HCT116 (cell line): ENCODE measurements at regions not wholly inside any gene's neighbourhood (a gene's known extent, or its start where the extent isn't known, plus 50 kb on each side); places are given as distances from the start of the nearest gene placed in this dataset.

Experiments used
- CBX3 ChIP-seq: IDR thresholded peaks from 2 replicates; pipeline ENCODE4 v1.6.1; 2012; ENCODE audit warnings: low read depth
- EZH2 ChIP-seq: fragments of 200-600 bp; sonication (generic); IDR thresholded peaks from 2 replicates; pipeline ENCODE4 v1.6.1; 2017; ENCODE audit warnings: antibody characterized with exemption, mixed run types
- POLR2AphosphoS5 ChIP-seq: IDR thresholded peaks from 2 replicates; pipeline ENCODE4 v1.6.1; 2011; ENCODE audit warnings: mild to moderate bottlenecking, low read depth, low read length, moderate library complexity
- SIN3A ChIP-seq: IDR thresholded peaks from 2 replicates; pipeline ENCODE4 v1.6.1; 2012; ENCODE audit warnings: low read depth
- TF ChIP-seq, protein P1 (sequence below), 3 experiments: fragments of 200-600 bp in 1 of 3; sonication (generic) in 1 of 3; IDR thresholded peaks in 2 of 3; conservative IDR thresholded peaks in 1 of 3; 2 replicates each; pipeline ENCODE4 v1.5.1; 2012 to 2017; ENCODE audit warnings: low read depth in 2 of 3, low read length in 2 of 3, antibody characterized with exemption in 1 of 3, borderline replicate concordance in 1 of 3, control low read depth in 1 of 3, mild to moderate bottlenecking in 1 of 3, mixed read lengths in 1 of 3, mixed run types in 1 of 3, moderate library complexity in 1 of 3; ENCODE audit not compliant: insufficient read depth in 1 of 3

DNA sequence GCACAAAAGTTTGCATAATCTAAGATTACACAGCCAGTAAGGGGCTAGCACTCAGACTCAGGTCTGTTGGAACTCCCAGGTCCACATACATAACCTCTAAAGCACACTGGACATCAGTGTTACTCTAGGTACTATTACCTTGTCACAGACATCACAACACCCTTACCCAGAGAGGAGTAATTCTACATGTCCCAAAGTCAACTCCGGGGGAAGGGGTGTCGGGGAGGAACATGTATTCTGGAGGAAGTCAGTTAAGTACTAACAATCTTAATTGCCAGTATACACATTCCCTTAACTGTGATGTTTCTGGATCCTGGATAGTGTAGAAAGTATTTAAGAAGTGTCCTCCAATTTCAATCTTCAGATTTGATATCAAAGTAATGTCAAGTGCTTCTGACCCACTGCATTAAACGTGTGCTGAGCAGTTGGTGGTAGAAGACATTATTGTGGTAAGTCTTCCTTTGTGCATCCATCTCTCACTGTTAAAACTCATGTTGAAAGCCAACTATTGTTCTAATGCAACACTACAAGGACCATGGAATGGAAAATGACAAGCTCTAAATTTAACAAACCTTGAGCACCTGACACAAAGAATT, 155.4 kb downstream of the CRPPA start:
- TF ChIP-seq, protein P1, sequence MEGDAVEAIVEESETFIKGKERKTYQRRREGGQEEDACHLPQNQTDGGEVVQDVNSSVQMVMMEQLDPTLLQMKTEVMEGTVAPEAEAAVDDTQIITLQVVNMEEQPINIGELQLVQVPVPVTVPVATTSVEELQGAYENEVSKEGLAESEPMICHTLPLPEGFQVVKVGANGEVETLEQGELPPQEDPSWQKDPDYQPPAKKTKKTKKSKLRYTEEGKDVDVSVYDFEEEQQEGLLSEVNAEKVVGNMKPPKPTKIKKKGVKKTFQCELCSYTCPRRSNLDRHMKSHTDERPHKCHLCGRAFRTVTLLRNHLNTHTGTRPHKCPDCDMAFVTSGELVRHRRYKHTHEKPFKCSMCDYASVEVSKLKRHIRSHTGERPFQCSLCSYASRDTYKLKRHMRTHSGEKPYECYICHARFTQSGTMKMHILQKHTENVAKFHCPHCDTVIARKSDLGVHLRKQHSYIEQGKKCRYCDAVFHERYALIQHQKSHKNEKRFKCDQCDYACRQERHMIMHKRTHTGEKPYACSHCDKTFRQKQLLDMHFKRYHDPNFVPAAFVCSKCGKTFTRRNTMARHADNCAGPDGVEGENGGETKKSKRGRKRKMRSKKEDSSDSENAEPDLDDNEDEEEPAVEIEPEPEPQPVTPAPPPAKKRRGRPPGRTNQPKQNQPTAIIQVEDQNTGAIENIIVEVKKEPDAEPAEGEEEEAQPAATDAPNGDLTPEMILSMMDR (IDR thresholded peaks at IDR 0.05 in 2 of 3, conservative IDR thresholded peaks at IDR 0.05 in 1 of 3; ENCODE audit: borderline replicate concordance in 1 of 3, insufficient read depth in 1 of 3, low read depth in 2 of 3, low read length in 2 of 3) = no peak
- TF ChIP-seq POLR2AphosphoS5 (no peak), SIN3A (no peak), CBX3 (no peak), EZH2 (no peak)
